ENCODE measurements at regions not wholly inside any gene's neighbourhood (a gene's known extent, or its start where the extent isn't known, plus 50 kb on each side); places are given as distances from the start of the nearest gene placed in this dataset.
"Not testable (repeated sequence)": the region's sequence is repeated elsewhere in the genome, so short reads cannot be mapped to it uniquely, and the experiment has no call there.

GRCh38 chr13:18194631-18195364 is 986.8 kb downstream of the TUBA3C start:
- peak; percentile 88 for ATAC-seq
- H4K20me1 ChIP-seq (replicated peaks; ENCODE audit: control insufficient read depth, insufficient read depth, low read length); DNase-seq (ENCODE audit: extremely low read depth in 1 of 4, low spot score in 3 of 4); H3K9me1 ChIP-seq (ENCODE audit: control insufficient read depth, insufficient read depth, low read length); H3K27me3 ChIP-seq (ENCODE audit: control insufficient read depth in 2 of 2, insufficient read depth in 2 of 2, low read length in 2 of 2); H3K36me3 ChIP-seq (ENCODE audit: control insufficient read depth, insufficient read depth, low read length); H3K9me3 ChIP-seq (replicated peaks; ENCODE audit: control insufficient read depth, insufficient read depth, low read depth, low read length); H3K27ac ChIP-seq (ENCODE audit: extremely low read depth, low read depth, low read length); FAIRE-seq; CTCF ChIA-PET (ENCODE audit: low intra/inter-chr PET ratio); H3K79me2 ChIP-seq (ENCODE audit: control insufficient read depth, insufficient read depth, low read length); H3K9ac ChIP-seq (ENCODE audit: insufficient read depth in 1 of 2, low read depth in 2 of 2, low read length in 2 of 2); H3K4me3 ChIP-seq; H3K4me1 ChIP-seq (replicated peaks in 1 of 2; ENCODE audit: control insufficient read depth in 2 of 2, insufficient read depth in 2 of 2, low read length in 2 of 2); H2AFZ ChIP-seq (ENCODE audit: low read depth, low read length); intact Hi-C loops (cut with micrococcal nuclease); BruUV-seq (replicated peaks); POLR2A ChIA-PET; H3K4me2 ChIP-seq (ENCODE audit: insufficient read depth, low read length): not testable (repeated sequence)
- in situ Hi-C loops (cut with MboI): loop anchor here (10.0 kb wide), 1 partner anchor 1160 kb away; no protein-coding TSS in a partner anchor
- 65% methylated on average over 5 of the region's 42 CpGs for WGBS (ENCODE audit: insufficient coverage, low coverage, missing lambda C conversion rate)

GRCh38 chr13:18194104-18194503 is 987.5 kb downstream of the TUBA3C start:
- H3K36me3 ChIP-seq (ENCODE audit: control insufficient read depth, insufficient read depth, low read length); DNase-seq (ENCODE audit: extremely low read depth in 1 of 4, low spot score in 3 of 4); H3K27ac ChIP-seq (ENCODE audit: extremely low read depth, low read depth, low read length); H3K9ac ChIP-seq (ENCODE audit: insufficient read depth in 1 of 2, low read depth in 2 of 2, low read length in 2 of 2); H3K79me2 ChIP-seq (ENCODE audit: control insufficient read depth, insufficient read depth, low read length); H4K20me1 ChIP-seq (replicated peaks; ENCODE audit: control insufficient read depth, insufficient read depth, low read length); CTCF ChIA-PET (ENCODE audit: low intra/inter-chr PET ratio); H3K9me3 ChIP-seq (replicated peaks; ENCODE audit: control insufficient read depth, insufficient read depth, low read depth, low read length); H3K4me3 ChIP-seq; BruUV-seq (replicated peaks); H3K4me1 ChIP-seq (replicated peaks in 1 of 2; ENCODE audit: control insufficient read depth in 2 of 2, insufficient read depth in 2 of 2, low read length in 2 of 2); H3K27me3 ChIP-seq (ENCODE audit: control insufficient read depth in 2 of 2, insufficient read depth in 2 of 2, low read length in 2 of 2); H3K9me1 ChIP-seq (ENCODE audit: control insufficient read depth, insufficient read depth, low read length); H2AFZ ChIP-seq (ENCODE audit: low read depth, low read length); intact Hi-C loops (cut with micrococcal nuclease); H3K4me2 ChIP-seq (ENCODE audit: insufficient read depth, low read length); FAIRE-seq; POLR2A ChIA-PET: not testable (repeated sequence)
- peak; percentile 23 for ATAC-seq
- in situ Hi-C loops (cut with MboI): loop anchor here (10.0 kb wide), 1 partner anchor 1159 kb away; no protein-coding TSS in a partner anchor
- WGBS (ENCODE audit: insufficient coverage, low coverage, missing lambda C conversion rate): 28% methylated on average over 17 of the region's 27 CpGs

Data from K562 (cell line).